OCI-LY1 (cell line): ENCODE measurements at regions not wholly inside any gene's neighbourhood (a gene's known extent, or its start where the extent isn't known, plus 50 kb on each side); places are given as distances from the start of the nearest gene placed in this dataset.

Source experiments
- H2AFZ ChIP-seq: fragments of 200-600 bp; sonication (generic), shearing (Covaris generic); 2 replicates; pipeline ENCODE4 v1.6.0; 2014; ENCODE audit warnings: antibody characterized with exemption, mild to moderate bottlenecking, low read length
- H3F3A ChIP-seq: fragments of 200-600 bp; sonication (generic), shearing (Covaris generic); 2 replicates; pipeline ENCODE4 v1.6.0; 2014; ENCODE audit warnings: mild to moderate bottlenecking, antibody characterized with exemption, low read length, moderate library complexity; ENCODE audit not compliant: insufficient read depth
- H3K27ac ChIP-seq: fragments of 200-600 bp; sonication (generic); 2 replicates; pipeline ENCODE4 v1.5.1; 2014; ENCODE audit warnings: low read length, mixed run types, mild to moderate bottlenecking, low read depth; ENCODE audit not compliant: poor library complexity, severe bottlenecking
- H3K27me3 ChIP-seq: fragments of 200-600 bp; sonication (generic); 2 replicates; pipeline ENCODE4 v1.6.0; 2014; ENCODE audit warnings: antibody characterized with exemption, mild to moderate bottlenecking, low read length, moderate library complexity; ENCODE audit not compliant: insufficient read depth
- H3K36me3 ChIP-seq: fragments of 200-600 bp; sonication (generic); 2 replicates; pipeline ENCODE4 v1.6.1; 2014; ENCODE audit warnings: mild to moderate bottlenecking, antibody characterized with exemption, low read length, moderate library complexity, mixed read lengths; ENCODE audit not compliant: insufficient read depth
- H3K4me1 ChIP-seq: fragments of 200-600 bp; sonication (generic); 2 replicates; pipeline ENCODE4 v1.5.1; 2014; ENCODE audit warnings: mild to moderate bottlenecking, low read length, moderate library complexity; ENCODE audit not compliant: insufficient read depth, severe bottlenecking
- H3K4me2 ChIP-seq: fragments of 200-600 bp; sonication (generic), shearing (Covaris generic); 2 replicates; pipeline ENCODE4 v1.6.1; 2014; ENCODE audit warnings: low read length
- H3K4me3 ChIP-seq: fragments of 200-600 bp; sonication (generic); 2 replicates; pipeline ENCODE4 v1.5.1; 2014; ENCODE audit warnings: low read length, low read depth, mild to moderate bottlenecking, mixed read lengths; ENCODE audit not compliant: poor library complexity, severe bottlenecking
- H3K79me2 ChIP-seq: fragments of 200-600 bp; shearing (Covaris generic); 2 replicates; pipeline ENCODE4 v1.6.1; 2016; ENCODE audit warnings: mixed run types, low read length, mixed read lengths; ENCODE audit not compliant: insufficient read depth
- H3K9ac ChIP-seq: fragments of 200-600 bp; sonication (generic), shearing (Covaris generic); 2 replicates; pipeline ENCODE4 v1.6.1; 2014; ENCODE audit warnings: mild to moderate bottlenecking, low read length, mixed read lengths
- H3K9me2 ChIP-seq: fragments of 200-600 bp; sonication (generic), shearing (Covaris generic); 2 replicates; pipeline ENCODE4 v1.6.1; 2014; ENCODE audit warnings: low read depth, mild to moderate bottlenecking, low read length, mixed read lengths
- H3K9me3 ChIP-seq: fragments of 200-600 bp; shearing (Covaris generic); 2 replicates; pipeline ENCODE4 v1.6.1; 2014; ENCODE audit warnings: low read length, mixed read lengths
- H4K20me1 ChIP-seq: fragments of 200-600 bp; sonication (generic), shearing (Covaris generic); 2 replicates; pipeline ENCODE4 v1.6.0; 2016; ENCODE audit warnings: mild to moderate bottlenecking, low read length; ENCODE audit not compliant: insufficient read depth
- EZH2 ChIP-seq: fragments of 200-600 bp; sonication (generic), shearing (Covaris generic); IDR thresholded peaks from 2 replicates; pipeline ENCODE4 v1.8.0; 2017; ENCODE audit warnings: borderline replicate concordance, mixed run types, mild to moderate bottlenecking, antibody characterized with exemption, low read length, moderate library complexity, mixed read lengths
- TF ChIP-seq, protein P1 (sequence below): fragments of 200-600 bp; sonication (generic), shearing (Covaris generic); IDR thresholded peaks from 2 replicates; pipeline ENCODE4 v1.5.1; 2017; ENCODE audit warnings: mild to moderate bottlenecking, antibody characterized with exemption, low read length, moderate library complexity, mixed read lengths

- no peaks in the 10 kb centered on the region for H3K9me2 ChIP-seq
- H3K4me1 ChIP-seq = no peaks in the 10 kb centered on the region
- H3K4me3 ChIP-seq = no peak overlapping the region
- H4K20me1 ChIP-seq = no peaks in the 10 kb centered on the region
- no peak overlapping the region for H2AFZ ChIP-seq
- no peak overlapping the region for H3K9ac ChIP-seq
- H3K27me3 ChIP-seq = no peaks in the 10 kb centered on the region
- no peaks in the 10 kb centered on the region for H3K9me3 ChIP-seq
- H3K79me2 ChIP-seq = no peaks in the 10 kb centered on the region
- H3K27ac ChIP-seq = no peak overlapping the region
- no peaks in the 10 kb centered on the region for H3F3A ChIP-seq
- no peak overlapping the region for H3K4me2 ChIP-seq
- no peaks in the 10 kb centered on the region for H3K36me3 ChIP-seq
- no peak for TF ChIP-seq EZH2
- TF ChIP-seq, protein P1, sequence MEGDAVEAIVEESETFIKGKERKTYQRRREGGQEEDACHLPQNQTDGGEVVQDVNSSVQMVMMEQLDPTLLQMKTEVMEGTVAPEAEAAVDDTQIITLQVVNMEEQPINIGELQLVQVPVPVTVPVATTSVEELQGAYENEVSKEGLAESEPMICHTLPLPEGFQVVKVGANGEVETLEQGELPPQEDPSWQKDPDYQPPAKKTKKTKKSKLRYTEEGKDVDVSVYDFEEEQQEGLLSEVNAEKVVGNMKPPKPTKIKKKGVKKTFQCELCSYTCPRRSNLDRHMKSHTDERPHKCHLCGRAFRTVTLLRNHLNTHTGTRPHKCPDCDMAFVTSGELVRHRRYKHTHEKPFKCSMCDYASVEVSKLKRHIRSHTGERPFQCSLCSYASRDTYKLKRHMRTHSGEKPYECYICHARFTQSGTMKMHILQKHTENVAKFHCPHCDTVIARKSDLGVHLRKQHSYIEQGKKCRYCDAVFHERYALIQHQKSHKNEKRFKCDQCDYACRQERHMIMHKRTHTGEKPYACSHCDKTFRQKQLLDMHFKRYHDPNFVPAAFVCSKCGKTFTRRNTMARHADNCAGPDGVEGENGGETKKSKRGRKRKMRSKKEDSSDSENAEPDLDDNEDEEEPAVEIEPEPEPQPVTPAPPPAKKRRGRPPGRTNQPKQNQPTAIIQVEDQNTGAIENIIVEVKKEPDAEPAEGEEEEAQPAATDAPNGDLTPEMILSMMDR = no peak
Measured at GRCh38 chr11:122599434-122599833, 56.1 kb upstream of the UBASH3B start.

DNA sequence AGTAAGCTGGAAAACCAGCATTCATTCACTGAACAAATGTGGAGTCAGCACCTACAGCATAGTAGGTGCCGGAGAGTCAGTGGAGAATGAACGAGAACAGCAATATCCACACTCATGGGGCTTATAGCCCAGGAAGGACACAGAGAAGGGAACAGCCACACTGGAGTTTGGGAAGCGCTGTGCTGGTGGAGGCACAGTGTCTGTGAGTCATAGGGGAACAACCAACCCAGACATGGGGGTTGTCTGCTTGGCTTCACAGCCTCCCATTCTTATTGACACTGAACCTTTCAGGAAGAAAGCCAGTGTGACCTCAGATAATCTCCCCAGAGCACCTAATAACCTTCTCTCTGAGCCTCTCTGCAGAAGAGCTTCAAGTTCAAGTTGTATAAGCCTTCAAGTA, 56.6 kb upstream of the UBASH3B start:
- Histone ChIP-seq H3F3A (no peaks in the 10 kb centered on the region), H3K9me2 (no peaks in the 10 kb centered on the region), H3K4me3 (no peak overlapping the region), H3K27ac (no peak overlapping the region), H3K9me3 (no peaks in the 10 kb centered on the region), H3K79me2 (no peaks in the 10 kb centered on the region), H3K4me2 (no peak overlapping the region), H3K36me3 (no peaks in the 10 kb centered on the region), H4K20me1 (no peaks in the 10 kb centered on the region), H3K27me3 (no peaks in the 10 kb centered on the region), H2AFZ (no peak overlapping the region), H3K9ac (no peak overlapping the region), H3K4me1 (no peaks in the 10 kb centered on the region)
- TF ChIP-seq EZH2 = no peak
- TF ChIP-seq, protein P1 = no peak

GRCh38 chr11:122597511-122597910, 58.0 kb upstream of the UBASH3B start:
- H2AFZ ChIP-seq = no peak overlapping the region
- no peaks in the 10 kb centered on the region for H3K9me2 ChIP-seq
- H3K4me1 ChIP-seq = no peaks in the 10 kb centered on the region
- no peaks in the 10 kb centered on the region for H3K27me3 ChIP-seq
- H3K9ac ChIP-seq = no peak overlapping the region
- H4K20me1 ChIP-seq = no peaks in the 10 kb centered on the region
- H3K4me3 ChIP-seq = no peak overlapping the region
- H3K9me3 ChIP-seq = no peaks in the 10 kb centered on the region
- H3K36me3 ChIP-seq = no peaks in the 10 kb centered on the region
- no peak overlapping the region for H3K4me2 ChIP-seq
- no peaks in the 10 kb centered on the region for H3K79me2 ChIP-seq
- H3K27ac ChIP-seq = no peak overlapping the region
- H3F3A ChIP-seq = no peaks in the 10 kb centered on the region
- TF ChIP-seq, protein P1 = no peak
